NCI-H1092 treated with DMSO at 0.1 percent for 48 hours (cell line): ENCODE measurements at regions not wholly inside any gene's neighbourhood (a gene's known extent, or its start where the extent isn't known, plus 50 kb on each side); places are given as distances from the start of the nearest gene placed in this dataset.
"Not testable (repeated sequence)": the region's sequence is repeated elsewhere in the genome, so short reads cannot be mapped to it uniquely, and the experiment has no call there.

Experiments used
- DNase-seq: peaks from one replicate; lab custom pipeline; 2025; lab: John Stamatoyannopoulos, UW

DNA sequence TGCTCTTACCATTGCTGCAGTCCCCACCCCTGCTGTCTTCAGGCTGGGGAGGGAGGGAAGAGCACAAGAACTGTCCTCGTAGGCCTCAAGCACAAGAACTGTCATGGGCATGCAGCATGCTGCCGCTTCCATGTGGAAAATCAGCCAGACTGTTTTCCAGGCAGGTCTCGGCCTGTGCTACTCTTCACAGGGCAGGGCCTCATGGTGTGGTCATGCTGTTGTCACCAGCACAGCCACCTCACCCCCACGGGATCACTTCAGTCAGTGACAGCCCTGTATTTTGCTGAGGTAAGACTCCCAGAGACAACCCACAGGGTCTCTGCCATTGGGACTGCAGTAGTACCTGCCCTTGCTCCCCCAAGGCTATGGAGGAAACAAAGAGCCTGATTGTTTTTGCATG, 205.3 kb downstream of the NAP1L3 start:
- no peak for DNase-seq

DNA sequence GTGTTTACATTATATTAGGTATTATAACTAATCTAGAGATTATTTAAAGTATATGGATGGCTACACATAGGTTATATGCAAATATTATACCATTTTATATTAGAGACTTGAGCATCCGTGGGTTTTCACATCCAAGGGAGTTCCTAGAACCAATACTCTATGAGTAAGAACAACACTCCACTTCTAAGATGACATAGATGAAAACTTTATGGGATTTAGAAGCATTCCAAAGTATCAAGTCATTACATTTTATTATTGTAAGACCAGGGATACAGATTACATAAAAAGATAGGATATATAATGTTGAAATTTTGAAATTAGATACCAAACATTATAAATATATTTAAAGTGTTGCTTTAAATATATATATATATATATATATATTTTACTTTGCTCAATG, 207.0 kb downstream of the NAP1L3 start:
- DNase-seq = no peak

DNA sequence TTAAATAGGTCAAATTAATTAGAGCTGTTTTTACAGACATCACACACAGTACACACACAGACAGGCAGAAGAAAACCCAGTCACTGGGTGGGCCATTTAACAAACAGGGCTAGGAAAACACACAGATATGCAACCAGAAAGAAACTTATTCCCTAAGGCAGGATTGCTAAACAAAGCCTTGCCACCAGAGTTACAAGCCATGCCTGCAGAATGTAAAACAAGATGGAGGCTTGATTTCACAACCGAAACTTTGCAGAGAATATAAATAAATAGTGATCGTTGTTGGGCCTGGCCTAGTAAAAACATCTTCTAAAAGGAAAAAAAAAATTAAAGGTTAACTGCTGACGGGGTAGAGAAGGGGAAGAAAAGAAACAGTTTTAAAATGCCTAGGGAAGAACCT, 212.3 kb downstream of the NAP1L3 start:
- no peak for DNase-seq

DNA sequence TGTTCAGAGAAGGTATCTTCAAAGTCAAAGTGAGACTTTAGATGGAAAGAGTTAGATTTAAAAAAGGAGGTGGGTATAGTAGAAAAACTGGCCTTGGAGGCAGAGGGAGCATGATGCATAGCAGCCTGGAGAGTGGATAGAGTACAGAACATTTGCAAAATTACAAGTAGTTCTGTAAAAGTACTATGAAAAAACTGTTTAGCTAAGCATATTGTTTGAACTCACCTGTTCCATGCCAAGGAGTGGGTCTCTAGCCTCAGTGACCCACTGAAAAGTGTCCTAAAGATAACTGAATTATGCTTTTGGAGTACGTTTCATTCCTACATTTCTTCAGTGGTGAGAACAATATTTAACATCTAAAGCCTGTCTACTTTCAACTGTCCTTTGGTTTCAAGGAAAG, 218.9 kb downstream of the NAP1L3 start:
- DNase-seq = no peak

DNA sequence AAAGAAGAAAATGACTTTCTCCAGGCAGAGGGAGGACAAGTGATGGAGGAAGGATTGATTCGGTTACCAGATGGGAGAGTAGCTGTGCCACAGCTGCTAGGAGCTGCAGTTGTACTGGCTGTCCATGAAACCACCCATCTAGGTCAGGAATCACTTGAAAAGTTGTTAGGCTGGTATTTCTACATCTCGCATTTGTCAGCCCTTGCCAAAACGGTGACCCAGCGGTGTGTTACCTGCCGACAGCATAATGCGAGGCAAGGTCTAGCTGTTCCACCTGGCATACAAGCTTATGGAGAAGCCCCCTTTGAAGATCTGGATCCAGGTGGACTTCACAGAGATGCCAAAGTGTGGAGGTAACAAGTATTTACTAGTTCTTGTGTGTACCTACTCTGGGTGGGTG, 238.7 kb downstream of the NAP1L3 start:
- not testable (repeated sequence) for DNase-seq

DNA sequence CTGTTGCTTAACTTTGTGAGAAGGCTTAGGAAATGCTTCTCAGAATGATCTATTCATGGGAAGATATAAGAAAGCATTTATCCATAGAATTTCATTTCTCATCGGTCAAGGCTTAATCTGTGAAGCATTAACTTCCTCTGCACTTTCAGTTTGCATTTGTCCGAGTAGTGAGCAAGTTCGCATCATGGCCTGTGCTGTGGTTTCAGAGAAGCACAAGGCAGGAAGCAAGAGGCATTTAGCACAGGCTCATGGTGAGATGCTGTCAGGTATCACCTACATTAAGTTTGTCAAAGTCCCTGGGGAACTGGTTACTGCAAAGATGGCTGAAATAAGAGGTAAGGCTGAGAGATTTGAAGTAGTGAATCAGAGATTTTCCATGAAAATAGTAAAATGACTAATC, 244.9 kb downstream of the NAP1L3 start:
- no peak for DNase-seq

DNA sequence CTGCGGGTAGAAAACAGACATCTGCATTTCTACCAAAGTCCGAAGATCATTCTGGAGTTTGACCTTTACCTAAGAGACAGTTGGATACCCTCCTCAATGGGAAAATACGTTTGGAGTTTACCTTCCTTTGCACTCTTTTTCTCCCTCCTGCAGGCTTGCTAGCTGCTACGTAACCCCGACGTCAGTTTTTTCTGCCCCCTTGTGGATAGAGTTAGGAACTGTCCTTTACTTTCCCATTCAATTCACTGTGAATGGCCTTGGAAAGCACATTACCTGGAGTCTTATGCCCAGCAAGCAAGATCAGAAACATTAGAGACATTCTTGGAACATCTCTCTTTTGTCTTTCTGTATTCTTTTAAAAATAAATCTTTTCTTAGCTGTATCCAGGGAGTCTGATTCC, 250.7 kb downstream of the NAP1L3 start:
- peak; percentile 13 for DNase-seq

DNA sequence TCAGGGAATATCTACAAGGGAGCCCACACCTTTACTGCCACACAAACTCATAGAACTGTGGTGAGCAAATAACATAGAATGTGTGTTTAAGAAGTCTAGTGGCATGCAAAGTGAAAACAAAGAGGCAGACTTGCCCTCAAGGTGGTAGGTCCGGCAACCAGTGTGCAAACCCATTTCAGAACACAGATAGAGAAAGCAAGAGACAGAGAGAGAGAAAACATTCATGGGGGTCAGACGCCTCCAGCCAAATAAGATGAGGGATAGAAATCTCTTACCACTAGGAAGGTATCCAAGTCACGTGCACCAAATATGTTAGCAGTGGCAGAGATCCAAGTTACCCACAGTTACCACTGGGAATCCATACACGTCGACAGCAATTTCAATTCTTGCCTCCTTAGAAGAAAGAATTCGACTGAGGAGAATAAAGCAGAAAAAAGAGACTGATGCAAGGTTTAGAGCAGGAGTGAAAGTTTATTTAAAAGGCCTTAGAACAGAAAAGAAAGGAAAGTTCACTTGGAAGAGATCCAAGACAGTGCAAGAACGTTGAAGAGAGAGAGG, 252.8 kb downstream of the NAP1L3 start:
- peak; percentile 1 for DNase-seq

DNA sequence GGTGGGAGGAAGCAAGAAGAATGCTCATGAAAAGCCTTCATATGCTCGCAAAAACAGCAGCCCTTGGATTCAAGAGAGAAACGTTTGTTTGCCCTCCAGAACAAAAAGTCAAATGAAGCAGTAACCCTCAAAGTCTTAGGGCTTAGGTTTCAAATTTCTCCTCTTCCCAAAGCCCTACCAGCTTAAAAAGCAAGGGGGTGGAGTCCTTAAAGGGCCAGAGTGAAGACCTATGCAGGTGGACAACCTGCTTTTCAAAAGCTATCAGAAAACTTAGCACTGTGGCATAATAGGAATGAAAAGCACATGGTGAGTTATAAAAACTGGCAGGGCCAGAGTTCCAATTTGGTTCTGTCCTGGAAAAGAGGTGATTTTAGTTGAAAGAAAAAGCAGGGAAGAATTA, 253.3 kb downstream of the NAP1L3 start:
- DNase-seq = no peak

DNA sequence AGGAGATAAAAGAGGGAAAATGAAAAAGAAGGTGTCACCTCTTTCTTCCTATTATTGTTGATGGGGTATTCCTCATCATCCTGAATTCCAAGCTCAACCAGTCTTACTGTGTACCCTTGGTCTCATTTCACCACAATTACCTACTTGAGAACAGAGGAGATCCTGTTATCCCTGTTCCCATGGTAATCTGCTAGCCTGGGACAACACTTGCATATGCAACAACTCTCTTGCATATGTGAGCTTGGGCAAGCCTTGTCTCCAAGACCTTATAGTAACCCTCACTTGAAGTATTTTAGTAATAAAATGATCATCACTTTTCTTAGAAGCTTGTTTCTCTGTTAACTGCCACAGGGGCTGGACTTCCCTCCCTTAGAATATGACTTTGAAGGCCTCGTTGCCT, 253.7 kb downstream of the NAP1L3 start:
- no peak for DNase-seq

DNA sequence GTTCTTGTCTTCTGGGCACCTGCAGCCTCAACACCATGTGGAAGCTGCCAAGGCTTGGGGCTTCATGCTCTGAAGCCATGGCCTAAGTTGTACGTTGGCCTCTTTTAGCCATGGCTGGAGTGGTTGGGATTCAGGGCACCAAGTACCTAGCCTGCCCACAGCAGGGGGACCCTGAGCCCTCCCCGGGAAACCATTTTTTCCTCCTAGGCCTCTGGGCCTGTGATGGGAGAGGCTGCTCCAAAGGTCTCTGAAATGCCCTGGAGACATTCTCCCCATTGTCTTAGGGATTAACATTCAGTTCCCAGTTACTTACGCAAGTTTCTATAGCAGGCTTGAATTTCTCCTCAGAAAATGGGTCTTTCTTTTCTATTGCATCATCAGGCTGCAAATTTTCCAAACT, 269.3 kb downstream of the NAP1L3 start:
- DNase-seq = no peak

DNA sequence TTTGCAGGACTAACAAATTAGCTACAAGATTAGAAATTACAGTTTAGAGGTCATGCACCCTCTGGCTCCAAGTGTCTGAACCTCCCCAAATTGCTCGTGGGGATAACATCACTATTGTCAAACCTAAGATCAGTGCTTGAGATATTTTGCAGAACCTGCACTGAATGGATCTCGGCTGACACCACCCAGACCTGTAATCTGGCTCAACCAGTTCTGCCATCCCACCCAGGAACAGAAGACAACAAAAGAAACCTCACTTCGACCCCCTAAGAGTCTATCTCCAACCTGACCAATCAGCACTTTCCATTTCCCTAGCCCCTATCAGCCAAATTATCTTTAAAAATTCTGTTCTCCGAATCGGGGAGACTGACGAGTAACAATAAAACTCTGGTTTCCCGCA, 318.7 kb downstream of the NAP1L3 start:
- DNase-seq = no peak

DNA sequence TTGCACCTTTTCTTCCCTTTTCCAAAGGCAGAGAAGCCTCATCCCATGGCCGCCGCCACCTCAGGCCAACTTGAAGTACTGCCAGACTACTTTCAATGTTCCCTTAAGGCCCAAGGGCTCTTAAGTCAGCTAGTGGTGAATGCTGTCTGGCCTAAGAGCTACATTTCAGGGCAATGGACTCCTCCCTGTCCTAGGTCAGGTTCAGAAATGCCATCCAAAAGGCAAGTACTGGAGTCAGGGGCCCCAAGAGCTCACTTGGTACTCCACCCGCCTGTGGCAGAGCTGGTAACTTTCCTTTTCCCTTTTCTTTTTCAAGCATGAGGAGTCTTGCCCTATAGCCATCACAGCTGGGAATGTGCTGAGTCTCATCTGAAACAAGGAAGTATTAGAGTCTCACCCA, 327.1 kb downstream of the NAP1L3 start:
- no peak for DNase-seq

DNA sequence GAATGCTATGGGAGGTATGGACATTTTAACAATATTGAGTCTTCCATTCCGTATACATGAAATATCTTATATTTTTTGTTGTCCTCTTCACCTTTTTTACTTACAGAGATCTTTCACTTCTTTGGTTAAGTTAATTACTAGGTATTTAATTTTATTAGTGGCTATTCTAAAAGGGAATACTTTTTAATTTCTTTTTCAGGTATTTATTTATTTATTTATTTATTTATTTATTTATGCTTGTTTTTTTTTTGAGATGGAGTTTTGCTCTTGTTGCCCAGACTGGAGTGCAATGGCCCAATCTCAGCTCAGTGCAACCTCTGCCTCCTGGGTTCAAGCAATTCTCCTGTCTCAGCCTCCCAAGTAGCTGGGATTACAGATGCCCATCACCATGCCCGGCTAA, 329.1 kb downstream of the NAP1L3 start:
- not testable (repeated sequence) for DNase-seq

DNA sequence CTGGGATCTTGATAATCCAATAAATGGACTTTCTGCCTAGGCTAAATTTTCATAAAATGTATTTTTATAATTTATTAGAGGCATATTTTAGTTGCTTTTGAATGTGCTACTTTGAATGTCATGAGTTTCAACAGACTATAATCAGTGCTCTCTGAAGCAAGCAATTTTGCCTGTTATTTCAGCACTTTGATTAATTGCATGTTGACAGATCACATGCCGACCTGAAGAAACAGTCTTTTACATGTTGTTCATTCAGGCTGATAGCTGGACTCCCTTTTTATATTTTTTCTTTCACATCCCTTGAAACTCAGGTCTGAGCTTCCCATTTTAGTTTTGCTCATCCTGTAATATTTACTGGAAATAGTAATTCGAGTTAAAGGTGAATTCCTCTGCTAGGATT, 341.0 kb downstream of the NAP1L3 start:
- no peak for DNase-seq

DNA sequence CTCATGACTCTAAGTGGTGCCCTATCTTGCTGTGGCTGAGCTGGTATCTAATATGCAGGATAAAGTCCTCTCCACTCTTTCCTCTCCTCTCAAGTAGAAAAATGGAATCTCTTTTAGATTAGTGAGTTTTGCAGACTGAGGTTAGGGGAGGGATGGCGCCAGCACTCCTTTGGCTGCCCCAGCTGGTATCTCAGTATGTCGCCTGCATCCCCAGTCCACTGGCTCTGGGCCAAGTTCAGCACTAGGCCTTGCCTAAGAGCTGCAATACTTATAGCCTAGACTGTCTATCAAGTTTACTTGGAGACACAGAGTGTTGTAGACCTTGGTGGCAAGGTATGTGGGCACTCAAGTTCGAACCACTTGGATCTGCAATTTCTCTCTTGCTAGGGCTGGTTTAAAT, 351.3 kb downstream of the NAP1L3 start:
- DNase-seq = no peak

DNA sequence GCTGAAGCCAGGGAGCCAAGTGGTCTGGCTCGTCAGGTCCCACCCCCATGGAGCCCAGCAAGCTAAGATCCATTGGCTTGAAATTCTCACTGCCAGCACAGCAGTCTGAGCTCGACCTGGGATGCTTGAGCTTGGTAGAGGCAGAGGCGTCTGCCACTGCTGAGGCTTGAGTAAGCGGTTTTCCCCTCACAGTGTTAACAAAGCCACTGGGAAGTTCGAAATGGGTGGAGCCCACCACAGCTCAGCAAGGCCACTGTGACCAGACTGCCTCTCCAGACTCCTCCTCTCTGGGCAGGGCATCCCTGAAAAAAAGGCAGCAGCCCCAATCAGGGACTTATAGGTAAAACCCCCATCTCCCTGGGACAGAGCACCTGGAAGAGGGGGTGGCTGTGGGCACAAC, 353.8 kb downstream of the NAP1L3 start:
- DNase-seq = no peak
